Jurkat, Clone E6-1 (cell line): ENCODE measurements at regions not wholly inside any gene's neighbourhood (a gene's known extent, or its start where the extent isn't known, plus 50 kb on each side); places are given as distances from the start of the nearest gene placed in this dataset.
A peak's percentile ranks its signal among the peaks of the same experiment; 100 is the strongest.

Experiments used
- DNase-seq: peaks from one replicate; pipeline ENCODE4 v3.0.0-alpha.2; 2011; ENCODE audit warnings: low read depth, low spot score
- H3K4me3 ChIP-seq: 2 replicates; pipeline ENCODE4 v1.5.1; 2011; ENCODE audit warnings: mild to moderate bottlenecking, low read length, control low read depth, moderate library complexity

GRCh38 chr10:29112827-29113615, 175.8 kb upstream of the LYZL1 start:
- H3K4me3 ChIP-seq = no peak overlapping the region
- DNase-seq = no peak

GRCh38 chr10:29113616-29113945, 175.3 kb upstream of the LYZL1 start:
- no peak for DNase-seq
- H3K4me3 ChIP-seq = no peak overlapping the region

GRCh38 chr10:29114141-29114540, 174.7 kb upstream of the LYZL1 start:
- no peak for DNase-seq
- no peak overlapping the region for H3K4me3 ChIP-seq

GRCh38 chr10:29117781-29118180, 171.1 kb upstream of the LYZL1 start:
- no peak for DNase-seq
- no peak overlapping the region for H3K4me3 ChIP-seq

GRCh38 chr10:29119374-29119773, 169.5 kb upstream of the LYZL1 start:
- peak; percentile 9 for DNase-seq
- H3K4me3 ChIP-seq = no peak overlapping the region

- no peak for DNase-seq
- H3K4me3 ChIP-seq = no peak overlapping the region
Observed at GRCh38 chr10:29120216-29120615, 168.7 kb upstream of the LYZL1 start.

- DNase-seq = no peak
- H3K4me3 ChIP-seq = no peak overlapping the region
Observed at GRCh38 chr10:29124864-29125263, 164.0 kb upstream of the LYZL1 start.

GRCh38 chr10:29127037-29127700, 161.7 kb upstream of the LYZL1 start:
- no peak overlapping the region for H3K4me3 ChIP-seq
- DNase-seq = no peak

- H3K4me3 ChIP-seq = no peak overlapping the region
- DNase-seq = no peak
Observed at GRCh38 chr10:29127731-29128130, 161.1 kb upstream of the LYZL1 start.

- H3K4me3 ChIP-seq = no peak overlapping the region
- peak; percentile 2 for DNase-seq
Observed at GRCh38 chr10:29130190-29130673, 158.6 kb upstream of the LYZL1 start.

GRCh38 chr10:29131952-29132547, 156.8 kb upstream of the LYZL1 start:
- no peak for DNase-seq
- H3K4me3 ChIP-seq = no peak overlapping the region

GRCh38 chr10:29132551-29133111, 156.2 kb upstream of the LYZL1 start:
- no peak for DNase-seq
- no peak overlapping the region for H3K4me3 ChIP-seq

GRCh38 chr10:29135337-29135736, 153.5 kb upstream of the LYZL1 start:
- H3K4me3 ChIP-seq = no peak overlapping the region
- DNase-seq = no peak

GRCh38 chr10:29136411-29136810, 152.5 kb upstream of the LYZL1 start:
- no peak for DNase-seq
- H3K4me3 ChIP-seq = no peak overlapping the region

GRCh38 chr10:29140151-29140550, 148.7 kb upstream of the LYZL1 start:
- DNase-seq = no peak
- no peak overlapping the region for H3K4me3 ChIP-seq

- DNase-seq = no peak
- no peak overlapping the region for H3K4me3 ChIP-seq
Observed at GRCh38 chr10:29140991-29141390, 147.9 kb upstream of the LYZL1 start.

GRCh38 chr10:29141761-29142160, 147.1 kb upstream of the LYZL1 start:
- no peak overlapping the region for H3K4me3 ChIP-seq
- DNase-seq = no peak

GRCh38 chr10:29142516-29143314, 146.2 kb upstream of the LYZL1 start:
- no peak overlapping the region for H3K4me3 ChIP-seq
- no peak for DNase-seq

GRCh38 chr10:29144126-29144525, 144.7 kb upstream of the LYZL1 start:
- DNase-seq = no peak
- no peak overlapping the region for H3K4me3 ChIP-seq
